ENCODE measurements at regions not wholly inside any gene's neighbourhood (a gene's known extent, or its start where the extent isn't known, plus 50 kb on each side); places are given as distances from the start of the nearest gene placed in this dataset.

GRCh38 chr5:4225741-4226140 lies 630.1 kb downstream of the IRX1 start:
- Mint-ChIP-seq H3K9me3 (peaks cover 9% of the 10 kb centered on the region), H3K36me3 (ENCODE audit: low read depth) (no peaks in the 10 kb centered on the region), H3K27ac (no peak overlapping the region), H3K27me3 (no peaks in the 10 kb centered on the region), H3K4me3 (no peak overlapping the region), H3K4me1 (ENCODE audit: low read depth) (no peaks in the 10 kb centered on the region)
- intact Hi-C loops (cut with micrococcal nuclease): no loop called here

- Mint-ChIP-seq H3K27me3 (no peaks in the 10 kb centered on the region), H3K4me1 (ENCODE audit: low read depth) (no peaks in the 10 kb centered on the region), H3K36me3 (ENCODE audit: low read depth) (no peaks in the 10 kb centered on the region), H3K27ac (no peak overlapping the region), H3K9me3 (peaks cover 9% of the 10 kb centered on the region), H3K4me3 (no peak overlapping the region)
- intact Hi-C loops (cut with micrococcal nuclease): no loop called here
These were observed 630.9 kb downstream of the IRX1 start for GRCh38 chr5:4226565-4226964.

- Mint-ChIP-seq H3K9me3 (peaks cover 5% of the 10 kb centered on the region), H3K4me1 (ENCODE audit: low read depth) (no peaks in the 10 kb centered on the region), H3K4me3 (no peak overlapping the region), H3K36me3 (ENCODE audit: low read depth) (no peaks in the 10 kb centered on the region), H3K27ac (no peak overlapping the region), H3K27me3 (no peaks in the 10 kb centered on the region)
- intact Hi-C loops (cut with micrococcal nuclease): no loop called here
These were observed 633.1 kb downstream of the IRX1 start for GRCh38 chr5:4228708-4229107.

DNA sequence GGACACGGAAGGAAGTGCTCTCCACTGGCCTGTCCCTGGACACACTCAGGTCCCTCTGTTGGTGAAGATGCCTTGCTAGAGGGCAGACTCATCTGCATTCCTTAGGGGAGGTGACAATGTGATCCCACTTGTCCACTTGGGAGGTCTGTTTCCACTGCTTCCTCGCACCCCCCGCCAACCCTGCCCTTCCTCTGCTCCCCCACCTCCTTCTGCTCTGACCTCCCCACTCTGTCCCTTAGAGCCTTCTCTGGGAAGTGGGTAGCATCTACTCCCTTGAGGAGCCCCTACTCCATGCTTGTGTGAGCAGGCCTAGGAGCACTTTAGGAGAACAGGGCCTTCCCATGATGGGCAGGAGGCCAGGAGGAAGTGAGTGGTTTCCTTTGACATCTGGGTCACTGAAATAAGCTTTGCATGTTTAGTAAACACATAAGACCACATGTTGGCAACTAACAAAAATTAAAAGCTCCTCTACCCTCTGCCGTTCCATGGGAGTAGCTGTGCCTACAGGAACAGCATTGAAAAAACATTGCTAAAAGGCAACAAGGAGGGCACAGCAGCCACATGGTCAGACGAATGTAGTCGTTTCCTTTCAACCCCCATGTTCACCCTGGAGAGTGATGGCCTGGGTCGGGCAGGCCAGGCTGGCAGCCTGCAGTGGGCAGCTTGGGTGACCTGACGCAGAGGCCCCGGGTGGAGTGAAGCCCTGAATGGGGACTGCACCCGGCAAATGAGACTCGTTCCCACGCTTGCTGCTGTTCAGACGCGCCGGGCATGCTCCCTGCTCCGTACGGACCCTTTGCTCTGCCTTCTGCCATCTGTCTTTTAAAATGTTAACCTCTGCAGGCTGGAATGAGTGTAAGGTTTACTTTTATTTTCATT lies 634.0 kb downstream of the IRX1 start:
- Mint-ChIP-seq H3K9me3 (peaks cover 14% of the 10 kb centered on the region), H3K27ac (no peak overlapping the region), H3K4me3 (no peak overlapping the region), H3K4me1 (ENCODE audit: low read depth) (no peaks in the 10 kb centered on the region), H3K27me3 (no peaks in the 10 kb centered on the region), H3K36me3 (ENCODE audit: low read depth) (no peaks in the 10 kb centered on the region)
- intact Hi-C loops (cut with micrococcal nuclease): no loop called here

- H3K4me1 Mint-ChIP-seq (ENCODE audit: low read depth): no peaks in the 10 kb centered on the region
These were observed 634.8 kb downstream of the IRX1 start for GRCh38 chr5:4230471-4230785.

GRCh38 chr5:4230786-4231641 lies 635.4 kb downstream of the IRX1 start:
- no peaks in the 10 kb centered on the region for H3K36me3 Mint-ChIP-seq (ENCODE audit: low read depth)
- H3K4me3 Mint-ChIP-seq: no peak overlapping the region
- intact Hi-C loops (cut with micrococcal nuclease): no loop called here
- no peaks in the 10 kb centered on the region for H3K4me1 Mint-ChIP-seq (ENCODE audit: low read depth)
- H3K9me3 Mint-ChIP-seq: peaks cover 19% of the 10 kb centered on the region
- no peaks in the 10 kb centered on the region for H3K27me3 Mint-ChIP-seq
- H3K27ac Mint-ChIP-seq: no peak overlapping the region

More at GRCh38 chr5:4230471-4230785, 634.8 kb downstream of the IRX1 start:
- intact Hi-C loops (cut with micrococcal nuclease): no loop called here
- Mint-ChIP-seq H3K27ac (no peak overlapping the region), H3K9me3 (peaks cover 19% of the 10 kb centered on the region), H3K27me3 (no peaks in the 10 kb centered on the region), H3K4me3 (no peak overlapping the region), H3K36me3 (ENCODE audit: low read depth) (no peaks in the 10 kb centered on the region)

DNA sequence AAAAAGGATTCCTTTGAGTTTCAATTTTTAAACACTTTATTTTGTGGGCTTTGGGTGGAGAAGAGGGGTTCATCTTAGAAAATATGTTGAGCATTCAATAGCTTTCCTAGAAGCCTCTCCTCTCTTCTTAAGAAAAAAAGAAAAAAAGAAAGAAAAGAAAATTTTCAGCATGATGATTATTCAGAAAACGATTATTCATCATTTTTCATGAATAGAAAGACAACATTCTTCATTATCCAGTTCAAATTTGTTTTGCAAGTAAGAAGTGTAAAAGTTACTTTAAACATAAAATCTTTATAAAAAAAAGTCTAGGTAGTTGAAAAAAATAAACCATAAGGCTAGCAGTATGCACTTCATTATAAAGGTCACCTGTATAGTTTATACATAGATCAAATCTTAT lies 636.5 kb downstream of the IRX1 start:
- no peaks in the 10 kb centered on the region for H3K4me1 Mint-ChIP-seq (ENCODE audit: low read depth)
- no peak overlapping the region for H3K27ac Mint-ChIP-seq
- no peaks in the 10 kb centered on the region for H3K36me3 Mint-ChIP-seq (ENCODE audit: low read depth)

GRCh38 chr5:4233671-4234070 lies 638.0 kb downstream of the IRX1 start:
- no peaks in the 10 kb centered on the region for H3K27me3 Mint-ChIP-seq

More for the DNA sequence above, 636.5 kb downstream of the IRX1 start:
- H3K9me3 Mint-ChIP-seq: peaks cover 19% of the 10 kb centered on the region
- intact Hi-C loops (cut with micrococcal nuclease): no loop called here
- no peak overlapping the region for H3K4me3 Mint-ChIP-seq
- H3K27me3 Mint-ChIP-seq: no peaks in the 10 kb centered on the region

GRCh38 chr5:4243479-4244264 lies 648.0 kb downstream of the IRX1 start:
- intact Hi-C loops (cut with micrococcal nuclease): no loop called here
- no peak overlapping the region for H3K4me3 Mint-ChIP-seq

More at GRCh38 chr5:4233671-4234070, 638.0 kb downstream of the IRX1 start:
- Mint-ChIP-seq H3K4me3 (no peak overlapping the region), H3K36me3 (ENCODE audit: low read depth) (no peaks in the 10 kb centered on the region), H3K4me1 (ENCODE audit: low read depth) (no peaks in the 10 kb centered on the region), H3K27ac (no peak overlapping the region), H3K9me3 (peaks cover 33% of the 10 kb centered on the region)
- intact Hi-C loops (cut with micrococcal nuclease): no loop called here

GRCh38 chr5:4244306-4244705 lies 648.7 kb downstream of the IRX1 start:
- Mint-ChIP-seq H3K4me1 (ENCODE audit: low read depth) (no peaks in the 10 kb centered on the region), H3K27me3 (no peaks in the 10 kb centered on the region)
- intact Hi-C loops (cut with micrococcal nuclease): no loop called here

More at GRCh38 chr5:4243479-4244264, 648.0 kb downstream of the IRX1 start:
- no peak overlapping the region for H3K27ac Mint-ChIP-seq
- H3K9me3 Mint-ChIP-seq: peaks cover 19% of the 10 kb centered on the region
- H3K27me3 Mint-ChIP-seq: no peaks in the 10 kb centered on the region
- no peaks in the 10 kb centered on the region for H3K4me1 Mint-ChIP-seq (ENCODE audit: low read depth)
- no peaks in the 10 kb centered on the region for H3K36me3 Mint-ChIP-seq (ENCODE audit: low read depth)

GRCh38 chr5:4245076-4245475 lies 649.4 kb downstream of the IRX1 start:
- intact Hi-C loops (cut with micrococcal nuclease): no loop called here
- H3K27me3 Mint-ChIP-seq: no peaks in the 10 kb centered on the region

More at GRCh38 chr5:4244306-4244705, 648.7 kb downstream of the IRX1 start:
- Mint-ChIP-seq H3K4me3 (no peak overlapping the region), H3K27ac (no peak overlapping the region), H3K36me3 (ENCODE audit: low read depth) (no peaks in the 10 kb centered on the region), H3K9me3 (peaks cover 13% of the 10 kb centered on the region)

DNA sequence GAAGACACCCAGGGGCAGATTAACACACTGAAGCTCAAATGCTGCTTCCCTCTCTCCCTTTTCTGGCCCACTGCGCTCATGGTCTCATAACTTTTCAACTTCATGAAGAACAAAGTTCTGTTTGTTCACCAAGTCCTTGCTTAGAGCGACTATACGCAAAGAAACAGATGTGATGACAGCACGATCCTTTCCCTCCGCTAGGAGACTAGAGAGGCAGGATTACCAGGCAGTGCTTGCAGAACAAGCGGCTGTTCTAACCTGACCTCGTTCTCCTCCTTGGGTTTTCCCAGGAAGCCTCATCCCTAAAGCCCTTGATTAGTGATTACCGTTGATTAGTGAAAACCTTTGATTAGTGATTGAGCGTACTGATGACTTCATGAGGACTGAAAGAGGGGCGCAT lies 649.9 kb downstream of the IRX1 start:
- peaks cover 11% of the 10 kb centered on the region for H3K9me3 Mint-ChIP-seq
- no peak overlapping the region for H3K4me3 Mint-ChIP-seq
- no peaks in the 10 kb centered on the region for H3K36me3 Mint-ChIP-seq (ENCODE audit: low read depth)
- H3K4me1 Mint-ChIP-seq (ENCODE audit: low read depth): no peaks in the 10 kb centered on the region
- H3K27me3 Mint-ChIP-seq: no peaks in the 10 kb centered on the region
- H3K27ac Mint-ChIP-seq: no peak overlapping the region
- intact Hi-C loops (cut with micrococcal nuclease): no loop called here

More at GRCh38 chr5:4245076-4245475, 649.4 kb downstream of the IRX1 start:
- Mint-ChIP-seq H3K4me1 (ENCODE audit: low read depth) (no peaks in the 10 kb centered on the region), H3K4me3 (no peak overlapping the region), H3K36me3 (ENCODE audit: low read depth) (no peaks in the 10 kb centered on the region), H3K9me3 (peaks cover 11% of the 10 kb centered on the region), H3K27ac (no peak overlapping the region)

DNA sequence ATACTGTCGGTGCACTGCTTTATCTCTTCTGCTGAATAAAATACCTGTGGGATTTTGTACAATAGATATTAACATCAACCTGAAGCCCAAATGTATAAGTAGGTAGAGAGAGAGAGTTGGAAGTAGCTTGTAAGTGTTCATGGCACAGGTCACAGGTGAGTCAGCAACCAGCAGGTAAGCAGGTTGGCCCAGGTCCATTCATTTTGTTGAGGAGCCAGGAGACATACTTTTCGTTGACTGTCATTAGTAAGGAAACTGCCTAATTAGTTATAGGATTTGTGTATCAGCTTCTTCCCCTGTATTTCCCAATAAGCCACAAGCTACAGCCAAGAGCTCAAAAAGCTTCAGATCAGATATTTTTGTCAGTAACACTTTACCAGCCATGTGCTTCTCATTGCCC lies 650.8 kb downstream of the IRX1 start:
- no peak overlapping the region for H3K4me3 Mint-ChIP-seq
- intact Hi-C loops (cut with micrococcal nuclease): no loop called here
- peaks cover 11% of the 10 kb centered on the region for H3K9me3 Mint-ChIP-seq
- H3K27ac Mint-ChIP-seq: no peak overlapping the region
- no peaks in the 10 kb centered on the region for H3K36me3 Mint-ChIP-seq (ENCODE audit: low read depth)
- H3K4me1 Mint-ChIP-seq (ENCODE audit: low read depth): no peaks in the 10 kb centered on the region
- no peaks in the 10 kb centered on the region for H3K27me3 Mint-ChIP-seq

GRCh38 chr5:4250254-4250653 lies 654.6 kb downstream of the IRX1 start:
- Mint-ChIP-seq H3K27me3 (no peaks in the 10 kb centered on the region), H3K27ac (no peak overlapping the region), H3K9me3 (peaks cover 25% of the 10 kb centered on the region), H3K4me3 (no peak overlapping the region), H3K36me3 (ENCODE audit: low read depth) (no peaks in the 10 kb centered on the region), H3K4me1 (ENCODE audit: low read depth) (no peaks in the 10 kb centered on the region)
- intact Hi-C loops (cut with micrococcal nuclease): no loop called here
